Breast epithelium (tissue), 3 donors: ENCODE measurements at regions not wholly inside any gene's neighbourhood (a gene's known extent, or its start where the extent isn't known, plus 50 kb on each side); places are given as distances from the start of the nearest gene placed in this dataset.

ENCODE experiments used
- CTCF ChIP-seq, 3 donors: fragments of 450-650 bp; IDR thresholded peaks; one replicate each; pipeline ENCODE4 v1.5.1; 2016 to 2017; ENCODE audit warnings: antibody characterized with exemption in 3 of 3, mild to moderate bottlenecking in 3 of 3, moderate library complexity in 3 of 3
- POLR2AphosphoS5 ChIP-seq, 3 donors: sonication (generic); formaldehyde crosslinking; IDR thresholded peaks; one replicate each; pipeline ENCODE4 v1.6.1; 2017; ENCODE audit warnings: antibody characterized with exemption in 3 of 3

DNA sequence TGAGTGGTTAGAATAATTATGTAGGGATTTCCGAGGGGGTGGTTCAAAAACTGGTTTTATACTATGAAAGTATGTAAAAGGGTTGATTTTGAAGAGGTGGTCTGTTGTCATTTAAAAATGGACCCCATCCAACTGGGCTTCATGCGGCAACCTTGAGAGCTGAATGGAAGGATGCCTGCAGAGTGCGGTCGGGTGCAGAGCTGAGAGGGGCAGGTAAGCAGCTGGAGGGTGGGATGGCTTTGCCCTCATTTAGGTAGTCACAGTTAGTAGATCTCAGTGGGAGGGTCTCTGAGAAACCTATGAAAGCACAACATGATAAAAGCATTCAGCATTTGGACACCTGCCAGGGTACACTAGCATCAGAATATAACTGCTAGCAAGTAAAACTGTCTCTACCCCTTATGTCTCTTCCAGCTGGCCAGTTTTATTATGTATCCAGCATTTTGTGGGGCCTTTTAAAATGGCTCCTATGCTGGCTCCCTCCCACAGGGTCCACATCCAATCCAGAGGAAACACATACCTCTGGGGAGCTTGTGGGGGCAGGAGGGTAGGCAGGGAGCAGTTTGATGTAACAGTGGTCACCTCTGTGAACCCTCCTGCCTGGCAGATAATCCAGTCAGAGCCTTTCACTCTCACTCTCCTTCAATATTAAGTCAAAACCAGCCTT lies 75.9 kb upstream of the MAGI2 start:
- TF ChIP-seq CTCF (IDR thresholded peaks at IDR 0.05): no peak
- TF ChIP-seq POLR2AphosphoS5 (IDR thresholded peaks at IDR 0.05): no peak
